COLO668 (cell line): ENCODE measurements at regions not wholly inside any gene's neighbourhood (a gene's known extent, or its start where the extent isn't known, plus 50 kb on each side); places are given as distances from the start of the nearest gene placed in this dataset.
A peak's percentile ranks its signal among the peaks of the same experiment; 100 is the strongest.

Experiments
- DNase-seq: peaks from one replicate; lab custom pipeline; 2025; ENCODE audit not compliant: unreplicated experiment; lab: John Stamatoyannopoulos, UW

DNA sequence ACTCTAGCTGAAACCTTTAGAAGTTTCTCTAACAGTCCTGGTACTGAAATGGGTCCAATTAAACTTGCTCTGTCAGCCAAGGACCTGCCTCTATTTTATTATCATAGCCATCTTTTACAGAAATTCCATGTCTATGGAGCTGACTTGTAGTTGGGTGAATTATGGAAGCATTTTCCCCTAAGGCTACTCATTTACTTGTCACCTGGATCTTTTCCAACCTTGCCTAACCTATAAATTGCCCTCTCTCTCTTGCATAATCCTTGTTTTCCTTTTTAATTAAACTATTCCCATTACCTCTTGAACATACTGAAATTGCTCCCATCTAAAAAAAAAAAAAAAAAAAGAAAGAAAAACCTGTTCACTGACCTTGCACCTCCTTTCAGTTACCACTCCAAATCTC is 74.6 kb upstream of the DOK6 start:
- no peak for DNase-seq

DNA sequence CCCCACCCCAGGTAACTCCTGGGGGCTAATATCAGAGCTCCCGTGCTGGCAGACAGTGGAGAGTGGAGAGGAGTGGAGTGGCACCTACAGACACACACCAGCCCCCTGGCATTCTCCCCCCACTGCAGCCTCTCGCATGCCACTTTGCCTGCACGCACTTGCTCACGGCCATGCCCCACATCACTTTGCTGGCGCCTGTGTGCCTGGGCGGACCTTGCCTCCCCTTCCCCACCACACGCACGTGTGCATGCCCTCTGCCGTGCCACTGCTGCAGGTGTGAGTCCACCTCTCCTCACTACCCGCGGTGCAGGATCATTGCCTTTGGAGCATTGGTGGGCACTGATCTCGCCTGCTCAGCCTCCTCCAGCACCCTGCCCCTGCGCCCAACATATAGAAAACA is 72.6 kb upstream of the DOK6 start:
- no peak for DNase-seq

DNA sequence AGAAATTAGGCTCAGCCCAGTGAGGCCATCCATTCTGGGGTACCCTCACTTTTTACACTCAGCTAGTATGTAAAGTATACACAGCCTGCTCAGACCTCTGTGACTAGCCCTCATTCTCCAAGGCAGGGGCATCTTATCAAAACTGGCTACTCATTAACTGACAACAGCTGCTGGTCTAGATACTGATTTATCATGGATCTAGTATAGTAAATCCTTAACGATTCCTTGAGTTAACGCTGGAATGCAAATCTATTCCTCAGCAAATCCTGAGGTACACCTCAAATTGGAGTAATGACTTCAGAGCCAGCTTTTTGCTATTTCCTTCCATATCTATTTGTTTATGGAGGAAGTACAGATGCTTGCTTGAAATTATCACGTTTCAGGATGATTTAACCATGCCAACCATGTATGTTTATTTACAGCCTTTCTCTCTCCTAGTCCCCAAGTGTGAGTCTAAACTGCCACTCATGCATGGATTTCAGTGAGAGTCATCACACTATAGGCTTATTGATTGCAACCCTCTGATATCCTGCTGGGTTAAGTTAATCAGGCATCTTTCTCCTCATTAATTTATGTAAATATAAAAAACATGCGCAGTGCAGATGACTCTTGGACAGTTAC is 70.2 kb upstream of the DOK6 start:
- peak; percentile 45 for DNase-seq

DNA sequence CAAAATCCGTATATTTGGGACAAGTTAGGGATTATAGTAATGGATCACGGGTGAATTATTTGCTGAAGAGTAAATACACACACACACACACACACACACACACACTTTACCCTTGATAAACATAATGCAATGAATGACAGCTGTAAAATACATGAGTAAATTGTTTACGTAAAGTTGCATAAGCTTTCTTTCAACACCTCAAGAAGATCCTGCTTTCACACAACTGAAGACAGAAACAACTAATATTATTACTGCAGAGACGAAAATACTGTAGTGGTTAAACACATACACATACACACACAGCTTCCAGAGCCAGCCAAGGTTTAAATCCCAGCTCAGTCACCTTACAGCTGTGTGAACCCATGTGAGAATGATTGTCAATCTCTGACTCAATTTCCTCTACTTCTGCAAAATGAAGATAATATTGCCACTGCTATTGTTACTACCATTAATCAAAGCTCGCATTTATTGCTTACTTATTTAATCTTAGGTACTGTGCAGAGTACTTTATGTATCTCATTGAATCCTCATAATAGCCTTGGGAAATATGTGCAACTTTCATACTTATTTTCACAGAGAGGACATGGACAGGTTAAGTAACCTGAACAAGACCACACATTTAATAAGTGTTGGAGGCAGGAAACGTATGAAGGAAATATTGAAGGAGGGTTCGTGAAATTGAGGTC is 50.6 kb upstream of the DOK6 start:
- no peak for DNase-seq
